ENCODE measurements at regions not wholly inside any gene's neighbourhood (a gene's known extent, or its start where the extent isn't known, plus 50 kb on each side); places are given as distances from the start of the nearest gene placed in this dataset.
A peak's percentile ranks its signal among the peaks of the same experiment; 100 is the strongest.

- H3K9ac ChIP-seq (ENCODE audit: low read length): no peak overlapping the region
- no peak overlapping the region for H2AFZ ChIP-seq (ENCODE audit: low read depth, low read length)
- H3K27ac ChIP-seq (ENCODE audit: low read length): no peak overlapping the region
- H3K4me3 ChIP-seq (ENCODE audit: low read length): no peak overlapping the region
- H3K36me3 ChIP-seq (replicated peaks; ENCODE audit: low read depth, low read length): no peaks in the 10 kb centered on the region
- no peaks in the 10 kb centered on the region for H4K20me1 ChIP-seq (ENCODE audit: insufficient read depth, low read length)
- no peak overlapping the region for H3K4me2 ChIP-seq (ENCODE audit: low read length)
- no peaks in the 10 kb centered on the region for H3K27me3 ChIP-seq (ENCODE audit: low read depth, low read length)
- no peaks in the 10 kb centered on the region for H3K79me2 ChIP-seq (ENCODE audit: low read length)
- no peaks in the 10 kb centered on the region for H3K9me3 ChIP-seq (ENCODE audit: insufficient read depth, low read length)
- TF ChIP-seq CTCF (IDR thresholded peaks at IDR 0.05; ENCODE audit: low read depth, low read length) (no peak), EZH2phosphoT487 (IDR thresholded peaks at IDR 0.05; ENCODE audit: low read depth) (no peak)
- H3K4me1 ChIP-seq (ENCODE audit: low read length): peaks cover 18% of the 10 kb centered on the region
Measured at GRCh38 chr1:78834201-78834741, 172.3 kb downstream of the ADGRL4 start.

GRCh38 chr1:78836726-78837125 lies 169.8 kb downstream of the ADGRL4 start:
- Histone ChIP-seq H3K4me1 (ENCODE audit: low read length) (peaks cover 15% of the 10 kb centered on the region), H3K27me3 (ENCODE audit: low read depth, low read length) (no peaks in the 10 kb centered on the region), H3K4me2 (ENCODE audit: low read length) (peak overlapping the region; percentile 27), H3K9me3 (ENCODE audit: insufficient read depth, low read length) (no peaks in the 10 kb centered on the region), H3K27ac (ENCODE audit: low read length) (no peak overlapping the region), H3K9ac (ENCODE audit: low read length) (no peak overlapping the region), H3K36me3 (replicated peaks; ENCODE audit: low read depth, low read length) (no peaks in the 10 kb centered on the region), H3K4me3 (ENCODE audit: low read length) (no peak overlapping the region), H4K20me1 (ENCODE audit: insufficient read depth, low read length) (no peaks in the 10 kb centered on the region), H2AFZ (ENCODE audit: low read depth, low read length) (peak overlapping the region; percentile 28), H3K79me2 (ENCODE audit: low read length) (no peaks in the 10 kb centered on the region)
- TF ChIP-seq EZH2phosphoT487 (IDR thresholded peaks at IDR 0.05; ENCODE audit: low read depth) (no peak), CTCF (IDR thresholded peaks at IDR 0.05; ENCODE audit: low read depth, low read length) (no peak)

- no peaks in the 10 kb centered on the region for H3K79me2 ChIP-seq (ENCODE audit: low read length)
- H3K27ac ChIP-seq (ENCODE audit: low read length): no peak overlapping the region
- H3K27me3 ChIP-seq (ENCODE audit: low read depth, low read length): no peaks in the 10 kb centered on the region
- no peak overlapping the region for H3K4me3 ChIP-seq (ENCODE audit: low read length)
- H3K9me3 ChIP-seq (ENCODE audit: insufficient read depth, low read length): no peaks in the 10 kb centered on the region
- peaks cover 6% of the 10 kb centered on the region; the same call in 1 of the 2 replicates for H3K4me1 ChIP-seq (ENCODE audit: low read length)
- no peak overlapping the region for H3K9ac ChIP-seq (ENCODE audit: low read length)
- no peak for TF ChIP-seq EZH2phosphoT487 (IDR thresholded peaks at IDR 0.05; ENCODE audit: low read depth)
- TF ChIP-seq CTCF (IDR thresholded peaks at IDR 0.05; ENCODE audit: low read depth, low read length): peak; percentile 63
- no peak overlapping the region for H2AFZ ChIP-seq (ENCODE audit: low read depth, low read length)
- H3K4me2 ChIP-seq (ENCODE audit: low read length): no peak overlapping the region
- H4K20me1 ChIP-seq (ENCODE audit: insufficient read depth, low read length): no peaks in the 10 kb centered on the region
- H3K36me3 ChIP-seq (replicated peaks; ENCODE audit: low read depth, low read length): no peaks in the 10 kb centered on the region
Measured at GRCh38 chr1:78839704-78840277, 166.7 kb downstream of the ADGRL4 start.
